ENCODE measurements at regions not wholly inside any gene's neighbourhood (a gene's known extent, or its start where the extent isn't known, plus 50 kb on each side); places are given as distances from the start of the nearest gene placed in this dataset.

GRCh38 chr2:107466984-107467773 is 359.5 kb upstream of the RGPD4 start:
- no peaks in the 10 kb centered on the region for H4K20me1 ChIP-seq (ENCODE audit: insufficient read depth, poor library complexity, severe bottlenecking)
- H3K27ac ChIP-seq: no peak overlapping the region
- H3K27me3 ChIP-seq: no peaks in the 10 kb centered on the region
- H3K4me3 ChIP-seq: no peak overlapping the region
- no peaks in the 10 kb centered on the region for H3K9me2 ChIP-seq (replicated peaks; ENCODE audit: insufficient read depth)
- no peaks in the 10 kb centered on the region for H3K9me3 ChIP-seq (ENCODE audit: low read depth)
- H3K4me1 ChIP-seq (ENCODE audit: insufficient read depth): no peaks in the 10 kb centered on the region
- DNase-seq (ENCODE audit: low spot score): no peak
- no peak overlapping the region for H2AFZ ChIP-seq
- H3K79me2 ChIP-seq: no peaks in the 10 kb centered on the region
- WGBS (ENCODE audit: low lambda C conversion rate, missing lambda C conversion rate): 62% methylated on average over 4 of the region's 4 CpGs
- H3K36me3 ChIP-seq (replicated peaks; ENCODE audit: insufficient read depth, low read depth): no peaks in the 10 kb centered on the region
- no peak overlapping the region for H3K4me2 ChIP-seq
- TF ChIP-seq CTCF (IDR thresholded peaks at IDR 0.05; ENCODE audit: poor library complexity): no peak
- TF ChIP-seq EZH2phosphoT487 (IDR thresholded peaks at IDR 0.05; ENCODE audit: low read depth, severe bottlenecking, unreplicated experiment): no peak
- TF ChIP-seq EZH2 (IDR thresholded peaks at IDR 0.05; ENCODE audit: borderline replicate concordance): no peak

GRCh38 chr2:107469437-107469995 is 357.2 kb upstream of the RGPD4 start:
- Histone ChIP-seq H3K9me3 (ENCODE audit: low read depth) (no peaks in the 10 kb centered on the region), H3K9me2 (replicated peaks; ENCODE audit: insufficient read depth) (no peaks in the 10 kb centered on the region), H2AFZ (no peak overlapping the region), H3K27me3 (no peaks in the 10 kb centered on the region), H4K20me1 (ENCODE audit: insufficient read depth, poor library complexity, severe bottlenecking) (no peaks in the 10 kb centered on the region), H3K4me2 (no peak overlapping the region), H3K36me3 (replicated peaks; ENCODE audit: insufficient read depth, low read depth) (no peaks in the 10 kb centered on the region), H3K4me3 (no peak overlapping the region), H3K4me1 (ENCODE audit: insufficient read depth) (no peaks in the 10 kb centered on the region), H3K27ac (no peak overlapping the region), H3K79me2 (no peaks in the 10 kb centered on the region)
- no peak for DNase-seq (ENCODE audit: low spot score)
- 96% methylated on average over 27 of the region's 34 CpGs for WGBS (ENCODE audit: low lambda C conversion rate, missing lambda C conversion rate)
- TF ChIP-seq EZH2 (IDR thresholded peaks at IDR 0.05; ENCODE audit: borderline replicate concordance) (no peak), CTCF (IDR thresholded peaks at IDR 0.05; ENCODE audit: poor library complexity) (no peak), EZH2phosphoT487 (IDR thresholded peaks at IDR 0.05; ENCODE audit: low read depth, severe bottlenecking, unreplicated experiment) (no peak)

- H3K9me2 ChIP-seq (replicated peaks; ENCODE audit: insufficient read depth): no peaks in the 10 kb centered on the region
- no peak for DNase-seq (ENCODE audit: low spot score)
- H3K36me3 ChIP-seq (replicated peaks; ENCODE audit: insufficient read depth, low read depth): no peaks in the 10 kb centered on the region
- H3K4me2 ChIP-seq: no peak overlapping the region
- H3K27ac ChIP-seq: no peak overlapping the region
- no peaks in the 10 kb centered on the region for H3K27me3 ChIP-seq
- H2AFZ ChIP-seq: no peak overlapping the region
- TF ChIP-seq EZH2phosphoT487 (IDR thresholded peaks at IDR 0.05; ENCODE audit: low read depth, severe bottlenecking, unreplicated experiment) (no peak), CTCF (IDR thresholded peaks at IDR 0.05; ENCODE audit: poor library complexity) (no peak), EZH2 (IDR thresholded peaks at IDR 0.05; ENCODE audit: borderline replicate concordance) (no peak)
- no peaks in the 10 kb centered on the region for H3K79me2 ChIP-seq
- H4K20me1 ChIP-seq (ENCODE audit: insufficient read depth, poor library complexity, severe bottlenecking): no peaks in the 10 kb centered on the region
- no peaks in the 10 kb centered on the region for H3K4me1 ChIP-seq (ENCODE audit: insufficient read depth)
- no peak overlapping the region for H3K4me3 ChIP-seq
- no peaks in the 10 kb centered on the region for H3K9me3 ChIP-seq (ENCODE audit: low read depth)
Observed at GRCh38 chr2:107473150-107473549, 353.5 kb upstream of the RGPD4 start.

All from hepatocyte (in vitro differentiated cells).